ENCODE measurements at regions not wholly inside any gene's neighbourhood (a gene's known extent, or its start where the extent isn't known, plus 50 kb on each side); places are given as distances from the start of the nearest gene placed in this dataset.
A peak's percentile ranks its signal among the peaks of the same experiment; 100 is the strongest.
"Not testable (repeated sequence)": the region's sequence is repeated elsewhere in the genome, so short reads cannot be mapped to it uniquely, and the experiment has no call there.

DNA sequence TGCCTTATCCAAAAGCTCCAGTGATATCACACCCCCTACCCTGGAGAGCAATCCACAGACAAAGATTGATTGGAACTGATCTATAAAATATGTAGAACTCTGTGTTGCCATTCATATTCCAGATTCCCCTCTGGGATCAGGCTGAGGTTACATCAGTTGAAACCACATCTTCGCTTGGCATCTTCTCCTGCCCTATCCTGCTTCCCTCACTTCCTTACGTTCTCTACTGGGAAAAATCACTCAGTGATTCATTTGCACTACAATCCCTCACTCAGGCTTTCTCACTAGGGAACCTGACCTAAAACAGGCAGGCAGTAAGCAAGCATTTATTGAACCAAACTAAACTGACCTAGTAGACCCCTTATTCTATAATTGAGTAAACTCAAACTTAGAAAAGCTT, 111.7 kb downstream of the ESM1 start:
- Mint-ChIP-seq H3K4me1 (peaks cover 0 to 3% (median 0%) of the 10 kb centered on the region in 3 donors), H3K4me3 (no peak overlapping the region), H3K36me3 (no peaks in the 10 kb centered on the region), H3K9me3 (no peaks in the 10 kb centered on the region), H3K27me3 (peaks cover 25% of the 10 kb centered on the region), H3K27ac (no peak overlapping the region)

DNA sequence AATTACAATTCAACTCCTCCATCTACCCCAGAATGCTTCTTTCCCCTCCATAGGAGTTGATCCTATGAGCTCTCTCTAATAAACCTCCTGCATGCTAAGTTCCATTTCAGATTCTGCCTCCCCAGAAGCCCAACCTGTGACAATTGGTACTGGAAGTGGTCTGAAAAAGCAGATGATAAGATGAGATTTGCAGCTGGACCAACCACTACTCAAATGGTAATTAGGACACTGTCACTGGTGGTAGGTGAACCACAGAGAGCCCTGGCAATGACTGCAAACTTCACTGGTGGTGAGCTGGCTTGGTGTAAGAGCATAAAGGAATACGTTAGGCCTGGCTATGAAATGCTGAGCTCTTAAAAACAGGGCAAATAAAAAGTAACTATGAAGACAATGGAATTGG, 112.6 kb downstream of the ESM1 start:
- no peaks in the 10 kb centered on the region for H3K9me3 Mint-ChIP-seq
- H3K4me3 Mint-ChIP-seq, result no peak overlapping the region
- H3K4me1 Mint-ChIP-seq, result peaks cover 0 to 3% (median 0%) of the 10 kb centered on the region in 3 donors
- peaks cover 25% of the 10 kb centered on the region for H3K27me3 Mint-ChIP-seq
- no peak overlapping the region for H3K27ac Mint-ChIP-seq
- H3K36me3 Mint-ChIP-seq, result no peaks in the 10 kb centered on the region

DNA sequence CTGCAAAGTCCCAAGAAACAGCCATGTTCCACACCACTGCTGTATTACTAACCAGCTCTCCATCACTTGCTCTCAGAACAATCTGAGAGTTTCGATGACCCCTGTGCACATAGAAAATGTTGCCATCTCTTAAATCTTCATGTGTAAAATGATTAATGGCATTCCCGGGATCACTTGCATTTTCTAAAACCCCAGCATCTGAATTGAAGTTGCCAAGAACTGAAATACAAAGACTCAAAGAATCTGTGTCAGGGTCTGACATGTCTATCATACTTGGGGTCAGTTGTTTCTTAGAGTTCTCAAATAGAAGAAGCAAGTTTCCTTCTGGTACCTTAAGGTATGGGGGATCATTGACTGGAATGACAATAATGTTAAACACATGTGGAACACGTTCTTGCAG, 115.1 kb downstream of the ESM1 start:
- Mint-ChIP-seq H3K27ac (no peak overlapping the region), H3K4me1 (peaks cover 0 to 7% (median 3%) of the 10 kb centered on the region in 3 donors), H3K4me3 (no peak overlapping the region), H3K36me3 (no peaks in the 10 kb centered on the region), H3K27me3 (peaks cover 19% of the 10 kb centered on the region), H3K9me3 (no peaks in the 10 kb centered on the region)

DNA sequence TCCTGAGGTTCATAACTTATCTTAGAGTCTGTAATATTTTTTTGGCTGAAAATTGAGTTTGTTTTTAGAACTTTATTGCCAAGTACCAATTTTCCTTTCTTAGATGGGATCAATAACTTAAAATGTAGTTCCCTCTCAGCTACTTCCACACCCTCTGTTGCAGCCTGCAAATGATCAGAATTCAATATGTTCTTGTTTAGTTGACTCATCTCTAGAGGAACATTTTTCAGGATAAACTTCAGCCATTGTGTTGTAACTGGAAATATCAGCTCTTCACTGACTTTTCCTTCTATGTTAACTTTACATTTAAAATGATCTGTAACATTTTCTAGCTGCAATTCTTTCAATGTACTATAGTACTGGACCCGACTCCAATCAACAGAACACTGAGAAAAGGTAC, 115.7 kb downstream of the ESM1 start:
- H3K4me3 Mint-ChIP-seq, result no peak overlapping the region
- H3K36me3 Mint-ChIP-seq, result no peaks in the 10 kb centered on the region
- H3K9me3 Mint-ChIP-seq, result no peaks in the 10 kb centered on the region
- H3K4me1 Mint-ChIP-seq, result peaks cover 0 to 5% (median 3%) of the 10 kb centered on the region in 3 donors
- H3K27me3 Mint-ChIP-seq, result peaks cover 19% of the 10 kb centered on the region
- H3K27ac Mint-ChIP-seq, result no peak overlapping the region

DNA sequence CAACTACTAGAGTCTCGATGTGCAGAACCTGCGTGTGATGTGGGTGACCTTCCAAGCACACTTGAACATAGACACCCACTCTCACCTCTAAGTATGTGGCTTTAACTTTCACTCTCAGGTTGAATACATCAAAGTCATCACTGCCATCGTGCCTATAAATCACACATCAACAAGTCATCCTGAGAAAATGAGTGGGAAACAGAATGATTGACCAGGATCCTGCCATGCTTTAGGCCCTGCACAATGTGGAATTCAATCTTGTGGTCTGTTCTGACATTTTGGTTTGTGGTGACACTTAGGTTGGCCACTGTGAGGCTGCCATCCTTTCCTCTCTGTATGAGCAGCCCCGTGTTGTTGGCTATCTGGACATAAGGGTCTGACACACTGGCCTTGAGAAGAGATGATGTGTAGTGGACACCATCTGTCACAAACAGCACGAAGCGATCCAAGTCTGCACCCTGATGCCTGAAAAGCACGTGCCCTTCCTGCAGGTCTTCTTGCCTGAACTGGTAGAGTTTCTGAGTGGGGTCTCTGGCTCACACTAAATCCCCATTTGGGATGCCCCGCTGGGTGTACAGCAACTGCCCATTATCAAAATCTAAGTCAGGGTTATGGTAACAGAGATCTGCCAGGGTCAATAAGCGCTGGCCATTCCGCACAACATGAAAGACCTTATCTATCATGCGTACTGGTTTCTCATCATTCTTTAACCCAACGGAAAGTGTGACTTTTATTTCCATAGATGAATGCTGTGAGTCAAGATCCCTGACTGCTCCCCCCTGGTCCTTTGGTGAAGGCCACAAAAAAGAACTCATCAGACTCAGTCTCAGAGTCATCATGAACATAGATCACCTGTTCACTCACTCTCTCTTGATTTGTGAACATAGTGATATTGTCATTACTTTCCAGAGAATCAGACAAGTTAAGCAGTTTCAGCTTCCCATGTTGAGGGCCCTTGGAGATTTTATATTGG, 116.6 kb downstream of the ESM1 start:
- Mint-ChIP-seq H3K27me3 (peaks cover 21% of the 10 kb centered on the region), H3K4me1 (peaks cover 0 to 3% (median 3%) of the 10 kb centered on the region in 3 donors), H3K9me3 (no peaks in the 10 kb centered on the region), H3K36me3 (no peaks in the 10 kb centered on the region), H3K4me3 (no peak overlapping the region), H3K27ac (no peak overlapping the region)

DNA sequence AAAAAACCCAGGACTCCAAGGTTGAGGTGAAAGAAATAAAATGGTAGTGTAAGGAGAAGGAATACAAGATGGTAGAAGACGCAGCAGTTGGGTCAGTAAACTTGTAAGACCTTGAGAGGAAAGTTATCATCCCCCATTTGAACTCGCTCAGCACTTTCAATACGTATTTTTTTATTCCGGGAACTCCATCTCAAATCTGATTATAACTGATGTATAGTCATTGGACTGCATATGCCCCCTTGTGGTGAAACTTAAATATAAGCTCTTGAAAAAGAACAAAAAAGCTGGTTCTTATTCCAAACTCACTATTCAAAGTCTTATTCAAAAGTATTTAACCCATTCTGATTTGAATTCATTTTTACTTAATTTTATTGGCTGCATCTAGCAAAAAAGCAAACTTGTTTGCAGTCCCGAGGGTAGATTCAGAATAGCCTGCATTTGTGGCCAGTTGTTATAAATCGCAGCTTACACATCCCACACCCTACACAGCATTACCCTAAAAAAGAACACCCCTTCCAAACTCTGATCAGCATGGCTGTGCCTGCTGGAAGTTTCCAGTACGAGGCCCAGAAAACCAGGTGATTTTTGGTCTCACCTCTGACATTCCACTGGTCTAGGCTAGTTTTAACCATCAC, 118.0 kb downstream of the ESM1 start:
- H3K9me3 Mint-ChIP-seq, result no peaks in the 10 kb centered on the region
- no peaks in the 10 kb centered on the region for H3K36me3 Mint-ChIP-seq
- no peak overlapping the region for H3K27ac Mint-ChIP-seq
- H3K4me3 Mint-ChIP-seq, result peak overlapping the region in 3 of 4 donors; percentile 1 to 56 (median 22)
- peaks cover 25% of the 10 kb centered on the region for H3K27me3 Mint-ChIP-seq
- peaks cover 0 to 3% (median 3%) of the 10 kb centered on the region in 3 donors for H3K4me1 Mint-ChIP-seq

DNA sequence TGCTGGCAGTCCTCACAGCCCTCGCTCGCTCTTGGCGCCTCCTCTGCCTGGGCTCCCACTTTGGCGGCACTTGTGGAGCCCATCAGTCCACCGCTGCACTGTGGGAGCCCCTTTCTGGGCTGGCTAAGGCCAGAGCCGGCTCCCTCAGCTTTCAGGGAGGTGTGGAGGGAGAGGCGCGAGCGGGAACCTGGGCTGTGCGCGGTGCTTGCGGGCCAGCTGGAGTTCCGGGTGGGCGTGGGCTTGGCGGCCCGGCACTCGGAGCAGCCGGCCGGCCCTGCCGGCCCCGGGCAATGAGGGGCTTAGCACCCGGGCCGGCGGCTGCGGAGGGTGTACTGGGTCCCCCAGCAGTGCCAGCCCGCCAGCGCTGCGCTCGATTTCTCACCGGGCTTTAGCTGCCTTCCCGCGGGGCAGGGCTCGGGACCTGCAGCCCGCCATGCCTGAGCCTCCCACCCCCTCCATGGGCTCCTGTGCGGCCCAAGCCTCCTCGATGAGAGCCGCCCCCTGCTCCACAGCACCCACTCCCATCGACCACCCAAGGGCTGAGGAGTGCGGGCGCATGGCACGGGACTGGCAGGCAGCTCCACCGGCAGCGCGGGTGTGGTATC, 120.4 kb downstream of the ESM1 start:
- not testable (repeated sequence) for H3K36me3 Mint-ChIP-seq, H3K4me3 Mint-ChIP-seq, H3K27ac Mint-ChIP-seq, H3K9me3 Mint-ChIP-seq, H3K4me1 Mint-ChIP-seq
- peaks cover 29% of the 10 kb centered on the region for H3K27me3 Mint-ChIP-seq

DNA sequence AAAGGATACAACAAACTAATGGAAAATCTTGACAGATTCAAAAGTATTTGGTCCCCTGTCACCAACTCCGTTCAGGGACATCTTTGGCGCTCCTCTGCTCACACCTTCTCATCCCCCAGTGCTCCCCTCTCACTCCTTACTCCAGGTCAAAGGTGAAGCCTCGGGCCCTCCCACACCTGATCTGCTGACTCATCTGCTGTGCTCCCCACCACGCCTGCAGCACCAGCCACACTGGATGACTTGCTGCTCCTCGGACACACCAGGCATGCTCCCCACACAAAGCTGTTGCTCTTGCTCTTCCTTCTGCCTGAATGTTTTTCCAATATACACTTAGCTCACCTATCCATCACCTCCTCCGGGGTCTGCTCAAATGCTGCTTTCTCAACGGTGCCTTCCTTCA, 123.4 kb downstream of the ESM1 start:
- no peak overlapping the region for H3K27ac Mint-ChIP-seq
- H3K4me3 Mint-ChIP-seq, result no peak overlapping the region
- H3K9me3 Mint-ChIP-seq, result peaks cover 8 to 25% (median 11%) of the 10 kb centered on the region in 3 donors
- peaks cover 28% of the 10 kb centered on the region for H3K27me3 Mint-ChIP-seq
- peaks cover 7% of the 10 kb centered on the region for H3K36me3 Mint-ChIP-seq
- H3K4me1 Mint-ChIP-seq, result peaks cover 0 to 3% (median under 1%) of the 10 kb centered on the region in 3 donors

DNA sequence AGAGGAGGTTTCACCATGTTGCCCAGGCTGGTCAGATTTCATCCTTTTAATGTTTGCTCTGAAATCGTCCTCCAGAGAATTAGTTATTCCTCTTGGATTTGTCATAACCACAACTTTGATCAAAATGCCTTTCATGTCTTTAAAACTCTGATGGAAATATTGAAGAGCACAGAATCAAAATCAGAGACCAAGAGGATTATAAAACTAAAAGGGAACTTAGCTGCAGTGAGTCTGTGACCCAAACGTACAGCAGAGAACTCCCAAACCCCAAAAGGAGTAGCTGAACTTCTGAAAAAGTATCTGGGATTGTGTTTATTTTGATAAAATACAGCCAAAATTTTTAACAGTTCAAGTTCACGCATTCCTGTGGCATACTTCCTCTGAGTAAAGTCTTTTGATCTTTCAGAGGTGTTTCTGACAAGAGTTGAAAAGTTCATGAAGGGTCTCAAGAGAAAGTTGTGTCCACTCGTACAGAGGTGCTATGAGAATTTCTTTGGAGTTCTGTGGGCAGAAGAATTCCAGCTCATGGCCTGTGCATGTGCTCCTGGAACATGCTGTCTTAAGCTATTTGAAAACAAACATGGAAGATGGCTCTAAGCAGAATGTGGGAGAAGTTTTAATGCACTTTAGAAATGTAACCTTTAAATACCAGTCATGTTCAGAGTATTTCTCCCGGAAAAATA, 124.0 kb downstream of the ESM1 start:
- Mint-ChIP-seq H3K27me3 (peaks cover 28% of the 10 kb centered on the region), H3K4me3 (no peak overlapping the region), H3K4me1 (peaks cover 0 to 3% (median 0%) of the 10 kb centered on the region in 3 donors), H3K9me3 (peaks cover 8 to 28% (median 11%) of the 10 kb centered on the region in 3 donors), H3K36me3 (peaks cover 7% of the 10 kb centered on the region), H3K27ac (no peak overlapping the region)

DNA sequence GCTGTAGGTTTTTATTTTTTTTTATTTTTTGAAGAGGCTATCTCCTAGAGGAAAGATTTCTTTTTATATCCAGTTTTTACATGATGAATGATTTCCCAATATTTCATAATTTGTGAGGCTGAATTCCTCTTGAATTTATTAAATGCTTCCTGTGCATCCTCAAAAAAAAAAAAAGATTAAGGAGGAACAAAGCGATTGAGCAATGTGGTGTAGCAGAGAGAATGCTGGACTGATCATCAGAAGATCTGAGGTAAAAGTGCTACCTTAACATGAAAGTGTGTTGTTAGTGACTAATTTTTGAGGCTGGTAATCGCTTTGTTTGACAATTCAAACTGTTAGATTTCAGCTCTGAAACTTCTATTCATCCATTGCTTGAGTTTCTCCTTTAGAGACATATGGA, 125.1 kb downstream of the ESM1 start:
- peaks cover 8 to 31% (median 11%) of the 10 kb centered on the region in 3 donors for H3K9me3 Mint-ChIP-seq
- H3K27ac Mint-ChIP-seq, result no peak overlapping the region
- peaks cover 7% of the 10 kb centered on the region for H3K36me3 Mint-ChIP-seq
- H3K27me3 Mint-ChIP-seq, result peaks cover 25% of the 10 kb centered on the region
- H3K4me3 Mint-ChIP-seq, result no peak overlapping the region
- peaks cover 0 to 3% (median 0%) of the 10 kb centered on the region in 3 donors for H3K4me1 Mint-ChIP-seq

DNA sequence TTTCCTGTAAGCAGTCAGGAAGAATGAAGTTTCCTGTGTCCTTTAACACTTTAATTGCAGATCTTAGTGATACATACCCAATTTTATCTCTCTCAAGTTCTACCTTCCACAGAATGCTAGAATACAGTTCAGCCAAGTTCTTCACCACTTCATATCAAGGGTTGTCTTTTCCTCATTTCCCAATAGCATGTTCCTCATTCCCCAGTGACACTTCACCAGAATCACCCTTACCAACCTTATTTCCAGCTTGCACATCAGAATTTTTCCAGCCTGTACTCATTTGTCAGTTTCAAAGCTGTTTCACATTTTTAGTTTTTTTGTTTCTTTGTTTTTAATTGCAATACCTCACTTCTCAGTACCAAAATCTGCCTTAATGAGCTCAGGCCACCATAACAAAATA, 126.1 kb downstream of the ESM1 start:
- Mint-ChIP-seq H3K4me3 (no peak overlapping the region), H3K4me1 (peaks cover 0 to 3% (median 0%) of the 10 kb centered on the region in 3 donors), H3K27me3 (peaks cover 26% of the 10 kb centered on the region), H3K36me3 (peaks cover 7% of the 10 kb centered on the region), H3K9me3 (peaks cover 8 to 31% (median 11%) of the 10 kb centered on the region in 3 donors), H3K27ac (no peak overlapping the region)

DNA sequence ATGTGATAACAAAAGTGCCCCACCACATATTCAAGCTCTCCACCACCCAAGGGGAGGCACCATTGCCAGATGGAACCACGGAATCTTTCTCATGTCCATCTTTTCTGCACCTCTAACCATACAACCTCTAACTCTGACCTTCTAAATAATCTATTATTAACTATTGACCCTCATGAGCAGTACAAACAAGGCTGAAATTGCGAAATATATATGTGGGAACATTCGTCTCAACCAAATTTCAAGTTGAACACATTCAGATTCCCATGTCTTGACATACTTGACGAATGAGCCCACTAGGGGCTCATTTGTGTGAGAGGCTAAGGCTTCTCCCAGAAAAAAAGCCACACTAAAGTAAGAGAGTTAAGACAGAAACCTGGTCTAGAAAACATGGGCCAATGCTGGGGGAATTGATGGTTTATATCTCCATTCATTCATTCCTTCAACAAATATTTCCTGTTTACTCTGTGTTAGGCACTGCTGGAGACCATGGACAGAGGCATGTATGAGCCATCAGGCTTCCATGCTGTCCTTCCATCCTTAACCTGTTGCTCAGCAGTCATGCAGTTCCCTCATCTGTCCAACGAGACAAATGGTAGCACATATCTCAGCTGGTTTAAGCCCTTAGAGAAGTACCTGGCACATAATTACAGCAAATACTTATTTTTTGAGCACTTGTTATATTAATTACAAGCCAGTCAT, 130.4 kb downstream of the ESM1 start:
- H3K4me1 Mint-ChIP-seq, result no peaks in the 10 kb centered on the region
- peaks cover 4% of the 10 kb centered on the region for H3K36me3 Mint-ChIP-seq
- H3K27ac Mint-ChIP-seq, result no peak overlapping the region
- peaks cover 8 to 31% (median 13%) of the 10 kb centered on the region in 3 donors for H3K9me3 Mint-ChIP-seq
- H3K4me3 Mint-ChIP-seq, result no peak overlapping the region
- peaks cover 17% of the 10 kb centered on the region for H3K27me3 Mint-ChIP-seq

DNA sequence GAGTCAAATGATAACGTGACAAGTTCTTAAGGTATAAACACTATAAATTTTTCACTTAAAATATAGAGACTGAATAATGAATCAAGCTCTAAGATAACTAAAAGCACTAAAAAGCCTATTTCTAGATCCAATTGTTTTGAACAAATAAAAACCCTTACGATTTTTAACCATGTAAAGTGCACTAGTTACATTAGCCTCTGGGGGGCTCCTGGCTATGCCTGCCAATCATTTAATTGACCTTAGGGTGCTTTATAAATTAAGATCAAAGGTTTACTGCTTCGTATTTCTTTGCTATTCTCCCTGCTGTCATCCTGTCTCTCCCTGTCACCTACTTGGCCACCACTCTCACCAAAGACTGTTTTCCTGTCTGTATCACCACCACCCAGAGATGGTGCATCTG, 133.4 kb downstream of the ESM1 start:
- Mint-ChIP-seq H3K27ac (no peak overlapping the region), H3K27me3 (peaks cover 18% of the 10 kb centered on the region), H3K4me1 (no peaks in the 10 kb centered on the region), H3K4me3 (no peak overlapping the region), H3K9me3 (peaks cover 0 to 5% (median 2%) of the 10 kb centered on the region in 3 donors), H3K36me3 (no peaks in the 10 kb centered on the region)

DNA sequence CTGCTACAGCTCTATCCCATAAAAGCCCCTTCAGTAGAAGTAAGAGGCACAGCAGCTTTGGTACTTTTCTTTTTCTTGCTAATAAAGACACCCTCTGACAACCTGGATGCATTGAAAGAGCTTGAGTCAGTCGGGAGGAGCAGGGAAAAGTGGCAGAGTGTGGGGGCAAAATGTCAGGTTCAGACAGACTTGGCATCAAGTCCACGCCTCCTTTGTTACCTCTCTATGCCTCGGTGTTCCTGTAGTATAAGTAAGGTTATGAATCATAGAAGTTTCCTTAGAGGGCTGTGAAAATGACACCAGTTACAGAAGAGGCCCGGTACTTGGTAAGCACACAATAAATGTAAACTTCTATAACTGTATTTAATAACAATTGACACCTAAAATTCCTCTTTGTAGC, 133.9 kb downstream of the ESM1 start:
- Mint-ChIP-seq H3K4me1 (no peaks in the 10 kb centered on the region), H3K27me3 (peaks cover 18% of the 10 kb centered on the region), H3K36me3 (no peaks in the 10 kb centered on the region), H3K9me3 (peaks cover 0 to 4% (median 2%) of the 10 kb centered on the region in 3 donors), H3K27ac (no peak overlapping the region), H3K4me3 (no peak overlapping the region)

Data from IgD-negative memory B cell (primary cell).